ENCODE measurements at regions not wholly inside any gene's neighbourhood (a gene's known extent, or its start where the extent isn't known, plus 50 kb on each side); places are given as distances from the start of the nearest gene placed in this dataset.

- TF ChIP-seq POLR2A (IDR thresholded peaks at IDR 0.05; ENCODE audit: low read length) = no peak
- no peak for TF ChIP-seq GATA1 (IDR thresholded peaks at IDR 0.05; ENCODE audit: low read depth, low read length)
These were observed 86.8 kb upstream of the STARD13 start for GRCh38 chr13:33372251-33372919.
